ENCODE measurements at regions not wholly inside any gene's neighbourhood (a gene's known extent, or its start where the extent isn't known, plus 50 kb on each side); places are given as distances from the start of the nearest gene placed in this dataset.
A peak's percentile ranks its signal among the peaks of the same experiment; 100 is the strongest.

DNA sequence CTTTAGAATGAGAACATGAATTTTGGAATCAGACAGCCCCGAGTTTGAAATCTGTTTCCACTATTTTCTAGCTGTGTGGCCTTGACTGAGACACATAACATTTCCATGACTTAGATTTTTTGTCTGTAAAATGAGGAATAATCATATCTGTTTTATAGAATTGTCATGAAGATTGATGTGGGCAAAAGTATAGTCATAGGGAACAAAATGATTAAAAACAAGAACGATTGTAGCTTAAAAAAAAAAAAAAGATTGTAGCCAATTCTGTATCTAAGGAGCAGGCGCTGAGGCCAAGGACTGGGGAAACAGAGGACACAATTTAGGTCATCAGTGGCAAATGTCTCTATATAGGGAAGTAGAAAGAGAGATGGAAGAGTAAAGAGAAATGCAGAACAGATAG is 201.6 kb upstream of the C1QTNF7 start:
- H3K36me3 Mint-ChIP-seq (ENCODE audit: low read depth): no peaks in the 10 kb centered on the region
- no peak overlapping the region for H3K27ac Mint-ChIP-seq
- intact Hi-C loops (cut with micrococcal nuclease): no loop called here
- no peak overlapping the region for H3K4me3 Mint-ChIP-seq
- H3K4me1 Mint-ChIP-seq (ENCODE audit: low read depth): no peaks in the 10 kb centered on the region
- H3K27me3 Mint-ChIP-seq: no peaks in the 10 kb centered on the region
- no peaks in the 10 kb centered on the region for H3K9me3 Mint-ChIP-seq

DNA sequence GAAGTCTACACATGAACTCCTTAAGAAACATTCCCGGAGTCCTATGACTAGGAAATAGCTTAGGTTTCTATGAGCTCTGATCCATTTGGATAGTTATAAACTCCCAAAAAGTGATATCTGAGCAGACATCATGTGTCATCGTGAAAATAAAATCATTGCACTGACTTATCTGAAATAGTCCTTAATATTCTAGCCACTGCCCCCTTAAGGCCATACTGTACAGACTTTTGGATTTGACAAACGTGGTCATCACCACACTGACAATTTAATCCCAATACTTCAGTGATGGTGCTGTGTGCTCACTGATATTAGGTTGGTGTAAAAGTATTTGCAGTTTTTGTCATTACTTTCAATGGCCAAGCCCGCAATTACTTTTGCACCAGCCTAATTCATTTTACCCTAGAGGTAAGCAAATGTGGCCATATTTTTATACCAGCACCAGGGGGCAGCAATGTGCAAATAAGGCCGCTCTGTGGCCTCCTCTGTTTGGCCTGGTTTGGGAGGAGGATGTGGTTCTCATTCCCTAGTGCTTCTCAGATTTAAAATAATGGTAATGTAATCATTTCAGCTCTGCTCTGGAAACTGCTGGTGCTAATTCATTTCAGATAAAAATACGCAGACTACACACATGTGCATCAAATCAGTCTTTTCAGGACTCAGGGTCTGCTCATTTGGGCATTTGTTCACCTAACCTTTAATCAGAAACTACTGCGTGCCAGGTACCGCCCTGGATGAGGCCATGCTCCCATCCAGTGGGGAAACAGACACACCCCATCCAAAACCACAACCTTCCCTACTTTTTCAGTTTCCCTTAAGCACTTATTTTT is 196.4 kb upstream of the C1QTNF7 start:
- H3K27me3 Mint-ChIP-seq: no peaks in the 10 kb centered on the region
- no peaks in the 10 kb centered on the region for H3K9me3 Mint-ChIP-seq
- intact Hi-C loops (cut with micrococcal nuclease): loop anchor here (10.0 kb wide), 1 partner anchor 1577 kb away; no protein-coding TSS in a partner anchor
- H3K36me3 Mint-ChIP-seq (ENCODE audit: low read depth): no peaks in the 10 kb centered on the region
- no peak overlapping the region for H3K27ac Mint-ChIP-seq
- no peak overlapping the region for H3K4me3 Mint-ChIP-seq
- peaks cover 18% of the 10 kb centered on the region for H3K4me1 Mint-ChIP-seq (ENCODE audit: low read depth)

DNA sequence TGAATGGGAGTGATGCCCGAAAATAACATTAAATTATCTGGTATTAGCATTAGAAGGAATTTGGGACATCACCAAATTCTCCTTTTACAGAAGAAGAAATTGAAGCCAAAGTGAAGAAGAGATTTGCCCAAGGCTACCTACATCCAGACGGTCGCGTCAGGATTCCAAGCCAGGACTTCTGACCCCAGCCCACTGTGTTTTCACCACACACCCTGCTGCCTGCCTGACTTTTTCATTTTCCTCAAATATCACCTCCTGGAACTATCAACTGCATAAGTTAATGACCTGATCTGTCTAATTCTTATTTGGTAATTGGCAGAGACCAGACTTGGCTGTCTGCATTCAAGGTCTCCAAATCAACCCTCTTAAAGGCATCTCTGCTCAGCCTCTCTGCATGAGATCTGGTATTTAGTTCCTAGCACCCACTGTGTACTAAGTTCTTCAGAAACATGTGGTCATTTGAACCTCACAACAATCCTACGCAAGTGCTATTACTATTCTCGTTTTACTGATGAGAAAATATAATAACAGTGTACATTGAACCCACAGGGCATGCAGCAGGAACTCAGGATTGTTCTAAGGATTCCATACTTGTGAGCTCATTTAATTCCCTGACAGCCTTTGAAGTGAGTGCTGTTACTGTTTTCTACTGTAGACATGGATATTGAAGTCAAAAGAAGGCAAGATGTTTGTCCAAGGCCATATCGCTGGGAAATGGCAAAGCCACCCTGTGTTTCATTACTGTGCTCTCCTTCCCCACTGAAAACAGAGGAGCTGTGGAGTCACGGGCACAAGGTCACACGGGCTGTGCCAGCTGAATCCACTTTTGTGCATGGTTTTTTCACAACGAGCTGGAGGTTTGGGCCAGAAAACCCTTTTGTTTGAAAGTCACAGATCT is 195.2 kb upstream of the C1QTNF7 start:
- H3K36me3 Mint-ChIP-seq (ENCODE audit: low read depth): no peaks in the 10 kb centered on the region
- H3K4me1 Mint-ChIP-seq (ENCODE audit: low read depth): peaks cover 18% of the 10 kb centered on the region
- no peak overlapping the region for H3K27ac Mint-ChIP-seq
- no peak overlapping the region for H3K4me3 Mint-ChIP-seq
- H3K27me3 Mint-ChIP-seq: no peaks in the 10 kb centered on the region
- H3K9me3 Mint-ChIP-seq: no peaks in the 10 kb centered on the region
- intact Hi-C loops (cut with micrococcal nuclease): loop anchor here (10.0 kb wide), 1 partner anchor 1578 kb away; no protein-coding TSS in a partner anchor

DNA sequence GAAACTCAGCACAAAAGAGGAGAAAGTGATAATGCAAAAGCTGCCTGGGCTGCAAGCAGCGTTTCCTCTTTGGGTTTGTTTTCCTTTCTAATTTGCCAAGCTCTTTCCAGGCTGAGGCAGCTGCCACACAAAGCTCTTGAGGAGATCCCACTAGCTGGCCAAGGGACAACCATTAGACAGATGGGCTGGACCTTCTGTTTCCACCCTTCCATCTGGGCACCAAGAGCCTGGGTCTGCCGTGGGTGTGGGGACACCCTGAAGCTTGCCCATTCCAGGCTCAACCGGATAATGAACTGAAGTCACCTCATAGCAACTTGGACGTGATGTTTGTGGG is 194.6 kb upstream of the C1QTNF7 start:
- intact Hi-C loops (cut with micrococcal nuclease): loop anchor here (10.0 kb wide), 1 partner anchor 1578 kb away; no protein-coding TSS in a partner anchor
- Mint-ChIP-seq H3K36me3 (ENCODE audit: low read depth) (no peaks in the 10 kb centered on the region), H3K9me3 (no peaks in the 10 kb centered on the region), H3K27me3 (no peaks in the 10 kb centered on the region), H3K4me3 (peak overlapping the region; percentile 17), H3K27ac (no peak overlapping the region), H3K4me1 (ENCODE audit: low read depth) (peaks cover 18% of the 10 kb centered on the region)

DNA sequence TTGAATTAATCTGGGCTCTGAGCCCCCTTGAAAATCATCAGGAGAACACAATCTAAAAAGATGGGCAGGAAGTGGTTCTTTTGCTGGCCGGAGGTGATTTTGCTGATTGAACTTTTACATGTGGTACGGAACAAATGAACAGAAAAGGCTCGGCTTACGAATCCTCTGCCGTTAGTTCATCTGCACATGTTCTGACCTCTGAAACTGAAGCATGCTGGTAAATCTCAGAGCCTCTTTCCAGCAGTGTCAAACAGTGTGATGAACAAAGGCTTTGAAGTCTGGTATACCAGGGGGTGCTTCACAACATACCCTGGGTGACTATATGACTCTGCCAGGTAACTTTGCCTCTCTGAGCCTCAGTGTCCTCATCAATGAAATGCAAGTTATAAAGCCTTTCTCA is 194.2 kb upstream of the C1QTNF7 start:
- intact Hi-C loops (cut with micrococcal nuclease): loop anchor here (10.0 kb wide), 1 partner anchor 1579 kb away; no protein-coding TSS in a partner anchor
- Mint-ChIP-seq H3K27me3 (no peaks in the 10 kb centered on the region), H3K4me3 (no peak overlapping the region), H3K9me3 (no peaks in the 10 kb centered on the region), H3K4me1 (ENCODE audit: low read depth) (peaks cover 21% of the 10 kb centered on the region), H3K27ac (no peak overlapping the region), H3K36me3 (ENCODE audit: low read depth) (no peaks in the 10 kb centered on the region)

DNA sequence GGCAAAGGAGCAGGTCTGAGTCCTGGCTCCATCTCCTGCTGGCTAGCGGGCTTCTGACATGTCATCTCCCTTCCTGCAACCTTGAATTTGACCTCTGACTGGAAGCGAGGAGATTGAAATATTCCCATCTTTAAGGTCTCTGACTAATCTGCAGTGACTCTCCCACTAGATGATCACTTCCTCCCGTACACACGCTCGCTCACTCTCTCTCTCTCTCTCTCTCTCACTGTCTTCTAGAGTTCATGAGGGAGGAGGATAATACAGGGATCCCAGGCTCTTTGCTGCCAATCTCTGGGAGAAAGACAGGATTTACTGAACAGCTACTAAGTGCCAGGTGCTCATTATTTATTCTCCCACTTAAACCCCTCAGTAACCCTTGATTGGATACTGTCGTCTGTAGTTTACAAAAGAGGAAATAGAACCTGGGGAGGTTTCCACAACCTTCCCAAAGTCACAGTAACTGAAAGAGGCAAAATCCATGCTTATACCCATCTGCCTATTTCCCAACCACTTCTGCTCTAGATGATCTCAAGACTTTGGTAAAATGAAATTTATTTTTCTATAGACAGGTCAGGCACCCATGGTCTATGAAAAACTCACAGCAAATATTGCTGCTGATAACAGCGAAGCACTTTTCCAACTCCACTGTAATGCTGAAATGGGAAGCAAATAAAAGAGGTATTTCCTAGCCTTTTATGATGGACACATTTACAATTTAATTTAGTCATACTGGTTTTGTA is 193.5 kb upstream of the C1QTNF7 start:
- intact Hi-C loops (cut with micrococcal nuclease): loop anchor here (10.0 kb wide), 1 partner anchor 1579 kb away; no protein-coding TSS in a partner anchor
- no peaks in the 10 kb centered on the region for H3K9me3 Mint-ChIP-seq
- H3K36me3 Mint-ChIP-seq (ENCODE audit: low read depth): no peaks in the 10 kb centered on the region
- no peak overlapping the region for H3K4me3 Mint-ChIP-seq
- H3K27me3 Mint-ChIP-seq: no peaks in the 10 kb centered on the region
- H3K27ac Mint-ChIP-seq: no peak overlapping the region
- H3K4me1 Mint-ChIP-seq (ENCODE audit: low read depth): peaks cover 27% of the 10 kb centered on the region

DNA sequence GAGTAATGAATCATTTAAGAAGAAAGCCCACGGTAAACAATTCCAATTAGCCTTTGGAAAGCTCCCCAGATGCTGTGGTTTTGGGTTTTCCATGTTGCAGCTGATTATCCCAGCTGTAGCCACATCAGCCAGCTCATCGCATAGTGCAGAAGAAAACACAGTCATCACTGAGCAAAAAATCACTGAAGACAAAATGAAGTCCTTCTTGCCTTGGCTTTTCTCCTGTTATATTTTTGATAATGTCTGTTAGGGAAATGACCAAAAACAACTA is 193.0 kb upstream of the C1QTNF7 start:
- intact Hi-C loops (cut with micrococcal nuclease): loop anchor here (5.0 to 10.0 kb wide), 2 partner anchors 418 to 1580 kb away; no protein-coding TSS in a partner anchor
- Mint-ChIP-seq H3K4me3 (no peak overlapping the region), H3K27me3 (no peaks in the 10 kb centered on the region), H3K4me1 (ENCODE audit: low read depth) (peaks cover 27% of the 10 kb centered on the region), H3K9me3 (no peaks in the 10 kb centered on the region), H3K27ac (no peak overlapping the region), H3K36me3 (ENCODE audit: low read depth) (no peaks in the 10 kb centered on the region)

DNA sequence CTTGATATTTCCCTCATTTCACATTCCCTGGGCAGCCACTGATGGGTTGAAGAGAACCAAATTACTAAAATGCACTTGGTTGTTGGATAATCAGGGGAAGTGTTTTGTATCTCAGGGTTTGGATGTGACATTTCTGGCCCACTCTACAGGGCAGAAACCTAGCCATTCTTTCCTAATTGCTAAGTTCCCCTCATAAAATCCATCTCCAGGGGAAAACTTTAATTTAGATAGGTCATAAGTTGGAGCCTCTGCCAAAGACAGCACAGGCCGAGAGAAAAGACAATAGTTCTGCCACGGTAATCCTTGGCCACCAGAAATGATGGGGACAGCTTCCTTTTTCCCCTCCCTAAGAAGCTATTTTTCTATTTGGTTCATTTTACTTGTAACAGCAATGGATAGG is 192.7 kb upstream of the C1QTNF7 start:
- no peaks in the 10 kb centered on the region for H3K9me3 Mint-ChIP-seq
- H3K4me1 Mint-ChIP-seq (ENCODE audit: low read depth): peaks cover 27% of the 10 kb centered on the region
- intact Hi-C loops (cut with micrococcal nuclease): loop anchor here (5.0 to 10.0 kb wide), 2 partner anchors 417 to 1580 kb away; no protein-coding TSS in a partner anchor
- no peaks in the 10 kb centered on the region for H3K36me3 Mint-ChIP-seq (ENCODE audit: low read depth)
- H3K27me3 Mint-ChIP-seq: no peaks in the 10 kb centered on the region
- H3K27ac Mint-ChIP-seq: no peak overlapping the region
- no peak overlapping the region for H3K4me3 Mint-ChIP-seq

DNA sequence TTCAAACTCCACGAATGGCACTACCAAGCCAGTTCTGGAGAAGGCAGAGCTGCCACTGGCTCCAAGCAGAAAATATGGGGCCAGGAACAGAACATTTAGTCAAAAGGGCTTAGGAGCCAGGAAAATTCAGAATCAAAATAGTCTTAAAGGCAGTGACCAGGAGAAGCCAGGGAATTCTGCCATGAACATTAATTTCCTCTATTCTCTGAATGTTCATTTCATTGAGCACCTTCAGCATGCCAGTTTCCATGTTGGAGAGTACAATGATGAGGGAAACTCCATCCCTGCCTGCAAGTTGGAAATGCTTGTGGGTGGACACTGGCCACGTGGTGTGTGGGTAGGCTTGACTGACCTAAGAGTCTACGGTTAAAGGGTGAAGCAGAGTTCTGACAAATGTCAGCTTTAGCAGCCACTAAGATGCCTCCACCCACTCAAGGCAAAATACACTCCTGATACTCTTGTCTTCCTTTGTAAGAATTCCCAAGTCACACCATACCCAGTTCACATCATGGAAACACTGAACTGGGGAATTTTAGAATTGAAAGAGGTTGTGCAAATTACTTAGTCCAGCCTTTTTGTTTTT is 190.1 kb upstream of the C1QTNF7 start:
- Mint-ChIP-seq H3K4me3 (no peak overlapping the region), H3K27me3 (no peaks in the 10 kb centered on the region), H3K9me3 (no peaks in the 10 kb centered on the region), H3K4me1 (ENCODE audit: low read depth) (peaks cover 27% of the 10 kb centered on the region), H3K27ac (no peak overlapping the region), H3K36me3 (ENCODE audit: low read depth) (no peaks in the 10 kb centered on the region)
- intact Hi-C loops (cut with micrococcal nuclease): loop anchor here (1.0 to 10.0 kb wide), 4 partner anchors 159 to 1583 kb away; no protein-coding TSS in a partner anchor

DNA sequence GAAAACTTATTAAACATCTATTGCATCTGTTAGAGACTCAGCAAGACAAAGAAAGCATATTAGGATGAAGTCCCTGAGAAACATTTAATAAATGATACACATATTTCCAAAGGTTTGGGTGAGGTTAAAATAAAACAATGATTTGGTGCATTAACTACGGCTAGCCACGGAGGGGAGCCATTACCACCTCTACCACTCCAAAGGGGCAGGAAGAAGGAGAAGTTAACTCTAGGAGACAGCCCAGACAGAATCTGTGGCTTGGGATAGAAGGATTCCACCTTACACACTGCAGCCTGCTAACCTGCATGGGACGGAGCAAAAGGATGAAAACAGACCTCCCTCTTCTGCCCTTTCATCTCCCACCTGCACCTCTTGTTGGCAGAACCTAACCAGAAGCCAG is 189.1 kb upstream of the C1QTNF7 start:
- H3K9me3 Mint-ChIP-seq: no peaks in the 10 kb centered on the region
- H3K4me1 Mint-ChIP-seq (ENCODE audit: low read depth): peaks cover 18% of the 10 kb centered on the region
- intact Hi-C loops (cut with micrococcal nuclease): loop anchor here (1.0 to 10.0 kb wide), 4 partner anchors 158 to 1584 kb away; no protein-coding TSS in a partner anchor
- H3K27me3 Mint-ChIP-seq: no peaks in the 10 kb centered on the region
- H3K27ac Mint-ChIP-seq: no peak overlapping the region
- no peak overlapping the region for H3K4me3 Mint-ChIP-seq
- H3K36me3 Mint-ChIP-seq (ENCODE audit: low read depth): no peaks in the 10 kb centered on the region

DNA sequence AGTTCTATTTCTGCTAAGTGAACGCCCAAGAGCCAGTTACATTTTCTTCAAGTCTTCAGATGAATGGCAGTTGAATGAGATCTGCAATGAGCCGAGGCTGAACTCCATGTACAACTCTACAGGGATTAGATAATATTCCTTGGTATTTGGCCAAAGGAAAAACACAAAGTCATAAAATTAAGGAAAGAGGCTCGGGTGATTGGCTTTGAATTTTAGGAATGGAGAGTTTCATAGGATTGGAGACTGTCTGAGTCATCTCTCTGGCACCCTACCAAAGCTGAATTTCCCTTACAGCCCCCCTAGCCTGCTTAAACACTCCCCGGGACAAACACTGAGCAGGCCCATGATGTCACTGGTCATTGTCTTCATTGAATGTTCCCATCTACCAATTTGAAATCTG is 188.0 kb upstream of the C1QTNF7 start:
- Mint-ChIP-seq H3K27ac (no peak overlapping the region), H3K36me3 (ENCODE audit: low read depth) (no peaks in the 10 kb centered on the region), H3K27me3 (no peaks in the 10 kb centered on the region), H3K9me3 (no peaks in the 10 kb centered on the region), H3K4me1 (ENCODE audit: low read depth) (peaks cover 9% of the 10 kb centered on the region), H3K4me3 (no peak overlapping the region)
- intact Hi-C loops (cut with micrococcal nuclease): loop anchor here (5.0 to 10.0 kb wide), 2 partner anchors 412 to 1585 kb away; no protein-coding TSS in a partner anchor

DNA sequence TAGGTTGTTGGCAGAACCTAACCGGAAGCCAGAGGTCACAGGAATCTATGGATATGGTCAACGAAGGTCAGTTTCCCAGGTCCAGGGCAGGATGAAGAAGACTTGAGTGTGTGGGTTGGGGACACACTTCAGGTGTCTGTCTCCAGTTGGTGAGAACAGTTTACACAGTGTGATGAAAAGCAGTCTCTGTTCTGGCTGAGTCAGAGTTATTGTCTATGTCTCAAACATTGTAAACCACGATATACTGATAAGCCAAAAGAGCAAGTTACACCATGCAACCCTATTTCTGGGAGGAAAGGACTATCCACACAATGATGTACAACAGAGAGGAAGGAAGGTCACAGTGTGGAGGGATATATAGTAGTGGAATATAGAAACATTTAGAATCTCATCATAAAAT is 187.1 kb upstream of the C1QTNF7 start:
- H3K27me3 Mint-ChIP-seq: no peaks in the 10 kb centered on the region
- H3K4me3 Mint-ChIP-seq: no peak overlapping the region
- intact Hi-C loops (cut with micrococcal nuclease): no loop called here
- no peaks in the 10 kb centered on the region for H3K36me3 Mint-ChIP-seq (ENCODE audit: low read depth)
- no peaks in the 10 kb centered on the region for H3K9me3 Mint-ChIP-seq
- H3K27ac Mint-ChIP-seq: no peak overlapping the region
- peaks cover 9% of the 10 kb centered on the region for H3K4me1 Mint-ChIP-seq (ENCODE audit: low read depth)

DNA sequence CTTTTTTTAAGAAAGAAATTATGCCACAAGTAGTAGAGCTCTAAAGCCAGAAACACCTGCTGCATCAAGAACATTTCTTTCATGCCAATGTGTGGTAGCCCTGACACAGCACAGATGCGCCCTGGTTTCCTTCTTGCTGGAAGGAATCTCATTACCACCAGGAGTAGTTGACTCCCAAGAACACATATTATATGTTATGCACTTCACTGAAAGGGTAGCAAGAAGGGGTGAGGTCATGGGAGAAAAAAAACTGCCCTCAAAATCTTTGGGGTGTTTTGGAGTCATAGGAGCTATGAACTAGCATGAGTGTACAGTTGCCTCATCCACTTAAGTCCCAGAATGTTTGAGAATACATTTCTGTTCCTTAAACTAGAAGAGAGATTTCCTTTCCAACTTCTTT is 185.8 kb upstream of the C1QTNF7 start:
- Mint-ChIP-seq H3K4me1 (ENCODE audit: low read depth) (peaks cover 9% of the 10 kb centered on the region), H3K27me3 (no peaks in the 10 kb centered on the region)
- intact Hi-C loops (cut with micrococcal nuclease): no loop called here

More for the DNA sequence above, 185.8 kb upstream of the C1QTNF7 start:
- no peak overlapping the region for H3K27ac Mint-ChIP-seq
- no peaks in the 10 kb centered on the region for H3K9me3 Mint-ChIP-seq
- no peak overlapping the region for H3K4me3 Mint-ChIP-seq
- no peaks in the 10 kb centered on the region for H3K36me3 Mint-ChIP-seq (ENCODE audit: low read depth)
